Aorta (tissue), 5 donors: ENCODE measurements at regions not wholly inside any gene's neighbourhood (a gene's known extent, or its start where the extent isn't known, plus 50 kb on each side); places are given as distances from the start of the nearest gene placed in this dataset.
A peak's percentile ranks its signal among the peaks of the same experiment; 100 is the strongest.

Experiments
- ATAC-seq: fragments of 200-7000 bp; cut with Tn5 transposase; one replicate; pipeline ENCODE4 v1.9.1; 2022; ENCODE audit warnings: moderate library complexity; ENCODE audit not compliant: low FRiP score
- DNase-seq, 2 donors: peaks; one replicate each; pipeline ENCODE4 v3.0.0-alpha.2; 2020
- H3K27ac ChIP-seq, 2 donors: one replicate each; pipeline ENCODE4 v1.5.1; 2013; ENCODE audit warnings: low read length in 2 of 2, mild to moderate bottlenecking in 2 of 2, moderate library complexity in 2 of 2, control low read depth in 1 of 2, inconsistent platforms in 1 of 2, low read depth in 1 of 2
- H3K27me3 ChIP-seq, 2 donors: one replicate each; pipeline ENCODE4 v1.6.1; 2013; ENCODE audit warnings: control low read depth in 1 of 2, low read length in 1 of 2, mild to moderate bottlenecking in 1 of 2, moderate library complexity in 1 of 2; ENCODE audit not compliant: insufficient read depth in 2 of 2, control insufficient read depth in 1 of 2
- H3K36me3 ChIP-seq, 2 donors: one replicate each; pipeline ENCODE4 v1.6.1; 2013; ENCODE audit warnings: control low read depth in 1 of 2, low read length in 1 of 2, mild to moderate bottlenecking in 1 of 2; ENCODE audit not compliant: insufficient read depth in 2 of 2, control insufficient read depth in 1 of 2
- H3K4me1 ChIP-seq, 2 donors: one replicate each; pipeline ENCODE4 v1.6.1; 2013; ENCODE audit warnings: low read length in 2 of 2, control low read depth in 1 of 2, mild to moderate bottlenecking in 1 of 2, moderate library complexity in 1 of 2; ENCODE audit not compliant: insufficient read depth in 2 of 2, control insufficient read depth in 1 of 2
- H3K4me3 ChIP-seq, 2 donors: one replicate each; pipeline ENCODE4 v1.5.1; 2013; ENCODE audit warnings: low read length in 2 of 2, control low read depth in 1 of 2, mild to moderate bottlenecking in 1 of 2
- H3K9me3 ChIP-seq: one replicate; pipeline ENCODE4 v1.6.1; 2013; ENCODE audit warnings: mild to moderate bottlenecking, low read length; ENCODE audit not compliant: control insufficient read depth
- WGBS, 2 donors: extraction: QIAGEN DNeasy Blood & Tissue Kit; methylation state at CpG; one replicate each; pipeline ENCODE4 v1.1.7; 2013; 5-methylcytosine and 5-hydroxymethylcytosine counted together
- intact Hi-C, 2 donors: fragments of 100-400 bp; cut with DNase I; formaldehyde crosslinking; loops; one replicate each; pipeline versions ENCODE4 v1.14.2 to v1.15.0; 2022
- donor health status: healthy with polysubstance abuse.
- donor health status: Bipolar disorder and iron deficiency.
- donor health status: DM: no; HTN: no; CAD: no.
- donor health status: DM: no; HTN: no; CAD: no.
- donor health status: DM: yes; HTN: yes; CAD: no.

DNA sequence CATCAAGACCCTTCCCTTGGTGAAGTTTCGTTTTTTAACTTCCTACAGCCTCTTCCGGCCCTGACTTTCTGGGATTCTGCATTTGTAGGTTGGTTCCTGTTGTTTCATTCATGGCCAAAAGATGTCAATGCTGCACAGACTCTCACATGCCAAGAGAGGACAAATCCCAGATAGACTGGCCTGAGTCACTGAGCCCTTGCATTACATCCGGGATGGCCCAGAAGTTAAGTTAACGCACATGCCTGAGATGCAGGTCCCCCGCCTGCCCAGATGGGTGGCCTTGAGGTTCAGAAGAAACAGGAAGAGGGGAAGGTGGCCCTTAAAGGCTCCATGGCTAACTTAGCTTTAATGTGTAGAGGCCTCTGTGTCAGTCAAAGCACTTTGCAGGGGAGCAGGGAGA, 51.6 kb upstream of the SRGAP3 start:
- H3K27me3 ChIP-seq: no peaks in the 10 kb centered on the region
- H3K4me3 ChIP-seq: no peak overlapping the region
- WGBS, 2 donors: 89 to 90% methylated on average over 5 of the region's 5 CpGs
- H3K9me3 ChIP-seq: no peaks in the 10 kb centered on the region
- H3K36me3 ChIP-seq: no peaks in the 10 kb centered on the region
- H3K27ac ChIP-seq: no peak overlapping the region
- H3K4me1 ChIP-seq: no peaks in the 10 kb centered on the region
- ATAC-seq (no peak), DNase-seq (no peak)
- intact Hi-C loops: loop anchor here (5.0 to 10.0 kb wide), 3 partner anchors 234 to 314 kb away; no protein-coding TSS in a partner anchor

GRCh38 chr3:9301798-9302197, 52.4 kb upstream of the SRGAP3 start:
- no peak for ATAC-seq
- no peak overlapping the region for H3K27ac ChIP-seq
- no peaks in the 10 kb centered on the region for H3K9me3 ChIP-seq
- no peak for DNase-seq
- H3K4me1 ChIP-seq: no peaks in the 10 kb centered on the region
- WGBS, 2 donors: 76% methylated on average over 10 of the region's 10 CpGs
- H3K4me3 ChIP-seq: no peak overlapping the region
- no peaks in the 10 kb centered on the region for H3K27me3 ChIP-seq
- H3K36me3 ChIP-seq: no peaks in the 10 kb centered on the region
- intact Hi-C loops: loop anchor here (1.0 to 10.0 kb wide), 5 partner anchors 234 to 331 kb away; no protein-coding TSS in a partner anchor

GRCh38 chr3:9302425-9303181, 53.2 kb upstream of the SRGAP3 start:
- Histone ChIP-seq H3K27ac (no peak overlapping the region), H3K4me3 (no peak overlapping the region), H3K9me3 (no peaks in the 10 kb centered on the region), H3K27me3 (no peaks in the 10 kb centered on the region), H3K36me3 (no peaks in the 10 kb centered on the region), H3K4me1 (no peaks in the 10 kb centered on the region)
- 13% methylated on average over 24 of the region's 24 CpGs for WGBS, 2 donors
- DNase-seq (peak; percentile 82 to 93), ATAC-seq (peak; percentile 94)
- intact Hi-C loops: loop anchor here (1.0 to 10.0 kb wide), 5 partner anchors 235 to 332 kb away; no protein-coding TSS in a partner anchor

GRCh38 chr3:9308298-9308990, 54.4 kb upstream of the THUMPD3 start:
- no peaks in the 10 kb centered on the region for H3K27me3 ChIP-seq
- intact Hi-C loops: loop anchor here in 1 of 2 donors (10.0 kb wide), 1 partner anchor 244 kb away; no protein-coding TSS in a partner anchor
- peak overlapping the region in 1 of 2 donors; percentile 4 for H3K27ac ChIP-seq
- H3K36me3 ChIP-seq: no peaks in the 10 kb centered on the region
- no peak overlapping the region for H3K4me3 ChIP-seq
- peaks cover 0 to 2% of the 10 kb centered on the region in 2 donors for H3K4me1 ChIP-seq
- no peaks in the 10 kb centered on the region for H3K9me3 ChIP-seq
- ATAC-seq: no peak
- no peak for DNase-seq
- 23% methylated on average over 3 of the region's 3 CpGs for WGBS, 2 donors

DNA sequence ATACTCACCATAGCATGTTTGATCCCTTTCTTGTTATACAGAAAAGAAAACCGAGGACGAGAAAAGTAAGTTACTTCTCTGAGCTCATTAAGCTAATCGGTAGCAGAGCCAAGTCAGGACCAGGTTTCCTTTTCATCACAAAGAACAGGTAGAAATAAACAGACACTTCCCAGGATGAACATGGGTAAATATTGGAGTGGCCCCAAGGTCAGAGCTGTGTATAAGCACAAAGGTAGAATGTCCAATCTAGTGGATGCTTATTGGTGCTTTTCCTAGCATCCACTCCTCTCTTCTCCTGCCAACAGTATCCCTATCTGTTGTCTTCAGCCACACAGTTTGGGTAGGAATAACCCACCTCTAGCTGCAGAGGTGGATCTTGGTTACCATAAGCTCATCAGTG, 52.8 kb upstream of the THUMPD3 start:
- no peak overlapping the region for H3K4me3 ChIP-seq
- no peaks in the 10 kb centered on the region for H3K36me3 ChIP-seq
- ATAC-seq (no peak), DNase-seq (no peak)
- no peaks in the 10 kb centered on the region for H3K27me3 ChIP-seq
- H3K27ac ChIP-seq: no peak overlapping the region
- intact Hi-C loops: no loop called here
- WGBS, 2 donors: 98% methylated on average over 3 of the region's 3 CpGs
- peaks cover 0 to 2% of the 10 kb centered on the region in 2 donors for H3K4me1 ChIP-seq
- H3K9me3 ChIP-seq: no peaks in the 10 kb centered on the region

DNA sequence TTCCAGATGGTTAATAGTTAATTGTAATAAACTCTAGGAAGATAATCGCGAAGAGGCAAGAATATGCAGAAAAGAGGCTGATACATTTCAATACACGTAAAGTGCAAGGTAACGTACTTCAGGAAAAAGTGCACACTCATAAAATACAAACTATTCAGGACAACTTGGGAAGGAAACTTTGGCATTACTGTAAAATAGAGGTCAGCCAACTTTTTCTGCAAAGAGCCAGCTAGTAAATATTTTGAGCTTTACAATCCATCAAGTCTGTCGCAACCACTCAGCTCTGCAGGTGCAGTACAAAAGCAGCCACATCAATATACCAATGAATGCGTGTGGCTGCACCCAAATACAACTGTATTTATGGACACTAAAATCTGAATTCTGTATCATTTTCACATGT, 51.6 kb upstream of the THUMPD3 start:
- 40 to 58% methylated on average over 6 of the region's 6 CpGs for WGBS, 2 donors
- DNase-seq (no peak), ATAC-seq (no peak)
- Histone ChIP-seq H3K27me3 (no peaks in the 10 kb centered on the region), H3K4me1 (peaks cover 0 to 2% of the 10 kb centered on the region in 2 donors), H3K4me3 (no peak overlapping the region), H3K36me3 (no peaks in the 10 kb centered on the region), H3K9me3 (no peaks in the 10 kb centered on the region), H3K27ac (no peak overlapping the region)
- intact Hi-C loops: no loop called here
